Left renal pelvis (tissue), 4 donors: ENCODE measurements at regions not wholly inside any gene's neighbourhood (a gene's known extent, or its start where the extent isn't known, plus 50 kb on each side); places are given as distances from the start of the nearest gene placed in this dataset.
A peak's percentile ranks its signal among the peaks of the same experiment; 100 is the strongest.

Experiments used
- DNase-seq, 4 donors: peaks; one replicate each; pipeline ENCODE4 v3.0.0-alpha.2; 2013; ENCODE audit warnings: low read depth in 4 of 4, low spot score in 3 of 4

- no peak for DNase-seq
Observed at GRCh38 chr2:236887531-236887930, 198.2 kb upstream of the COPS8 start.

- no peak for DNase-seq
Observed at GRCh38 chr2:236887953-236888793, 197.5 kb upstream of the COPS8 start.

- DNase-seq = peak in 2 of 4 donors; percentile 50 to 53
Observed at GRCh38 chr2:236888794-236889780, 196.6 kb upstream of the COPS8 start.

GRCh38 chr2:236889791-236890704 lies 195.6 kb upstream of the COPS8 start:
- DNase-seq = no peak

GRCh38 chr2:236892721-236893120 lies 193.0 kb upstream of the COPS8 start:
- no peak for DNase-seq

- DNase-seq = no peak
Observed at GRCh38 chr2:236894791-236895190, 190.9 kb upstream of the COPS8 start.

- DNase-seq = no peak
Observed at GRCh38 chr2:236895497-236895896, 190.2 kb upstream of the COPS8 start.

- DNase-seq = no peak
Observed at GRCh38 chr2:236896688-236897087, 189.0 kb upstream of the COPS8 start.

GRCh38 chr2:236899146-236899545 lies 186.5 kb upstream of the COPS8 start:
- no peak for DNase-seq

GRCh38 chr2:236899950-236900640 lies 185.6 kb upstream of the COPS8 start:
- no peak for DNase-seq

- DNase-seq = no peak
Observed at GRCh38 chr2:236901956-236902355, 183.7 kb upstream of the COPS8 start.

GRCh38 chr2:236903978-236904377 lies 181.7 kb upstream of the COPS8 start:
- DNase-seq = no peak

GRCh38 chr2:236904389-236905263 lies 181.1 kb upstream of the COPS8 start:
- DNase-seq = no peak

GRCh38 chr2:236905976-236906375 lies 179.7 kb upstream of the COPS8 start:
- DNase-seq = no peak

- no peak for DNase-seq
Observed at GRCh38 chr2:236908439-236909192, 177.1 kb upstream of the COPS8 start.

- DNase-seq = no peak
Observed at GRCh38 chr2:236909193-236909504, 176.5 kb upstream of the COPS8 start.

GRCh38 chr2:236909802-236910201 lies 175.9 kb upstream of the COPS8 start:
- DNase-seq = no peak

- DNase-seq = no peak
Observed at GRCh38 chr2:236910781-236911495, 174.8 kb upstream of the COPS8 start.
